Suppressor macrophage (primary cell): ENCODE measurements at regions not wholly inside any gene's neighbourhood (a gene's known extent, or its start where the extent isn't known, plus 50 kb on each side); places are given as distances from the start of the nearest gene placed in this dataset.

Experiments used
- DNase-seq, 4 experiments: peaks; one replicate each; pipeline ENCODE4 v3.0.0-alpha.2; 2020 to 2022

DNA sequence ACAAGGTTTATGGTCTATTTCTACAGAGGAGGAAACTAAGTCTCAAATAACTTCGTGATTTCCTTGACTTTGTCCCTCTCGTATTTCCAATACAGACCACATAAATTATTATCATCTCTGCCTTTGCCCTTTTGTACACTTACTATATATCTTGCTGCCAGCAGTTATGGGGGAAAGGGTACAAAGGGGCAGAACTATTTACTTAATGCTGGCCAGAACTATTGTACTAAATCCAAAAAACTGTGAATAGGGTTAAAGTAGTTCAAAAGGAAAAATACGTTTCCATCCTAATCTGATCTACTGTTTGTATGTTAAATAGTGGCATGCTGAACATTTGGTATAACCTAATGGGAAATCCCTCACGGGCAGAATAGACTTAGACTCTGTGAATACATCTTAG, 537.3 kb upstream of the SEMA6D start:
- DNase-seq, result no peak

- DNase-seq, result no peak
Observed at GRCh38 chr15:47182818-47183217, 534.5 kb upstream of the SEMA6D start.

- DNase-seq, result peak in 2 of 4 experiments; percentile 0 to 7
Observed at GRCh38 chr15:47184003-47184907, 533.0 kb upstream of the SEMA6D start.

GRCh38 chr15:47184908-47185801, 532.1 kb upstream of the SEMA6D start:
- no peak for DNase-seq

GRCh38 chr15:47186075-47186474, 531.2 kb upstream of the SEMA6D start:
- no peak for DNase-seq

GRCh38 chr15:47188758-47189507, 528.4 kb upstream of the SEMA6D start:
- DNase-seq, result no peak

- DNase-seq, result no peak
Observed at GRCh38 chr15:47194718-47195117, 522.6 kb upstream of the SEMA6D start.

GRCh38 chr15:47196048-47196447, 521.3 kb upstream of the SEMA6D start:
- DNase-seq, result peak; percentile 67 to 83 (median 82)

DNA sequence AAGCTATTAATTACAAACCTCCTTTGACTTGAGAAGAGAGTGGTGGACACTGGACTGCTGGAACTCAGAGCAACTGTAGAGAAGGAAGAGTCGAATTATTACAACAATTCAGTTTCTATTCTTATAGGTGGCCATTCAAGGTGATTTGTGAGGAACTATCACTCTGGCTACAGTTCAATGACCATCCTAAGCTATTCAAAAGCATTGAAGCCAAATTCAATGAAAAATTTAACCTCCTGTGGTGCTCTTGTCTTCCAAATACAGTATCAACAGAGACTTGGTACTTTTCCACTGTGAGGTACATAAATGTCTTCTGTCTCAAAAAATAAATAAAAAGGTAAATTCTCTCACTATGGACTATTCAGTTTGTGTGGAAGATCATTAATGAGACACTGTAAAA, 513.3 kb upstream of the SEMA6D start:
- no peak for DNase-seq

DNA sequence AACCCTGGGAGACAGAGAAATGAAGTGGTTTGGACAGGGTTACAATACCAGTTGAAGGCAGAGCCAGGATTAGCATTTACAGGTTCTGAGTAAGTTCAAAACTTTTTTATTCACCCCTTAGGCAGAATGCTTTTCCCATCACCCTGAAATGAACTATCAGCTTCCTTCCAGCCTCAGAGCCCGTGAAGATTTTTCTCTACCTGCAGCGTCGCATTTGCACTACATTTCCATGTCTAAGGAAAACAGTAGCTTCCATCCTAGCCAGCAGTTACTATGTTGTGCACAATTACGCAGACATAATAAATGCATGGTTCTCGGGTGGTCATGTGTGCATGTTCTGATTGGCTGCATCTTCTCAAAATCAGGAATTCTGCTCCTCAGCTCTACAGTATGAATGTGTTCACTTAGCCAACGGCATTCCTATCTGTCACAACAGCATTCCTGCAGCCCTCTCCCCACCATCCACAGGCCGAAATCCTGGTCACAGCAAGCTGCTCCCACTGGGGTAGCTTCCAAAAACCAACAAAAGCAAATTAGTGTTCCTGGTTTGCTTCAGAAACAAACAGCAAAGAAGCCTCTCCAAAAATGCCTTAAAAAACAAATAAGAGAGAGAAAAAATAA, 510.8 kb upstream of the SEMA6D start:
- DNase-seq, result no peak

DNA sequence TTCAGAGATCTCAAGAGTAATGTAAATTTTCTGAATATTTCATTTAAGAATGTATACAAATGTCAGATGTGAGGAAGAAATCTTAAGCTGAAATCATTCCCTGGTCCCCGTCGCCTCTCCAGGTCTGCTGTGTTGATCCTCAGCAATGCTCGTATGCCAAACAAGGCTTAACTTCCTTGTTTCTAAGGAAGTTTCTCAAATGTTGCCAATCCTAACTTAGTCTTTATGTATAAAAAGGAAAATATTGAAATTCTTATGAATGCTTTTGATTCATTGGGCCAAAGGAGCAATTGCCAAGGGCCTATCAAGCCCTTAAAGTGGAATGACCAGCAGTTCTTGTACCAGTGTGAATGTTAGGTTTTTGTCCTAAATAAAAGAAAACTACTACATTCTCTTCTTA, 507.7 kb upstream of the SEMA6D start:
- DNase-seq, result no peak

DNA sequence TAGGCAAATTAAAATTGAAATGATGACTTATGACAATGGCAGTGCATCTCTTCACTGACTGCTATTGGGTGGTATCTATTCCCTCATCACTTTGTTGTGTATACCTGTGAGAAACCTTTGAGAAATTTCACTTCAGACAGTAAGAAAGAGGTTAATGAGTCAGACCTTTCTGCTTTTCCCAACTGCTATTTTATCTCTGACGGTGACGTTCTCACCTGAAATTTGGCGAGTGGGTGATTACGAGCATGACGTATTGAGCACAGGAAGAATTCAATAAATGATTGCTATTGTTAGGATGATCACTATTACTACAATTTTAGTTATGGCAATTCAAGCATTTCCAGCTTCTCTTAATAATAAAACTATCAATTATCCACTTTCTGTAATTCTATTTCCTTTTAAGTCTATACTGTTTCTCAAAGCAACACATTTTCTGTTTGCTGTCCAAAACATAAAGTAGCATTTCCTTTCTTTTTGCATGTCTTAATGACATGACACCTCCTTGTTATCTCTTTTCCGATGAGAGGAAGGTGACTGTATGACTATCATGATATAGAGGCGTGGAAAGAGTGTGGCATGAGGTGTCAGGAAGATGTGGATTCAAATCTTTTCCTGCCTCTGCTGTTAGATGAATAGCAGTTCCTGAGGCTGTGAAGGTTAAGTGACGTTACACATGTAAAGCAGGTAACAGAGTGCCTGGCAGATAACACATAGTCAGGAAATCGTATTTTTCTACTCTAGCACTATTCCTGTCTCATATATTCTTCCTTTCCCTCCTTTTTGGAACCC, 504.9 kb upstream of the SEMA6D start:
- no peak for DNase-seq

GRCh38 chr15:47213883-47214282, 503.4 kb upstream of the SEMA6D start:
- no peak for DNase-seq

- no peak for DNase-seq
Observed at GRCh38 chr15:47218295-47218694, 499.0 kb upstream of the SEMA6D start.

DNA sequence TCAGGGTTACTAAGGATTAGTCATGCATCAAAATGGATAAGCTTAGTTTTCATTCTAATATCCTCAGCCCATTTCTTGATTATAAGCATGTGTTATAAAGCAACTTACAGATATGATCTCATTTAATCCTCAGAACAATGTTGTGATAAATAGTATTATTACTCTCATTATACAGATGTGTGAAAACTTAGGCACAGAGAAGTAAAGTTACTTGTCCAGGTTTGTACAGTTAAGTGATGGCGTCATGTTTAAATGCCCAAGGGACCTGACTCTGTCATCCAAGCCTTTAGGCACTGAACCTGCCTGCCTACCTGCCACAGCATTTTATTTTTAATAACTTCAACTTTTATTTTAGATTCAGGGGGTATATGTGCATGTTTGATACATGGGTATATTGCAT, 472.9 kb upstream of the SEMA6D start:
- DNase-seq, result no peak

DNA sequence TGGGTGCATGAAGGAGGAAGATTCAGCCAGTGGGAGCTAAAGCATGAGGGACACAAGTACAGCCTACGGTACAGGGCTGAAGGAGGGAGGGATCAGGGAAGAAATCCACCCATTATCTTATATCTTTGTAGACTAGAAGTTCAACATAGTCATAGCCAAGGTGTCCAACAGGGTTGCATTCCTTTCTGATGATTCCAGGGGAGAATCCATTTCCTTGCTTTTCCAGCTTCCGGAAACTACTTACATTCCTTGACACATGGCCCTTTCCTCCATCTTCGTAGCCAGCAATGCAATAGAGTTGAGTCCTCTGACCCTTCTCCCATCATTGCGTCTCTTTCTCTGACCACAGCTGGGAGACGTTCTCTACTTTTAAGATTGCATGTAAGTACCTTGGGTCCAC, 471.0 kb upstream of the SEMA6D start:
- no peak for DNase-seq

- DNase-seq, result no peak
Observed at GRCh38 chr15:47258521-47258920, 458.8 kb upstream of the SEMA6D start.

DNA sequence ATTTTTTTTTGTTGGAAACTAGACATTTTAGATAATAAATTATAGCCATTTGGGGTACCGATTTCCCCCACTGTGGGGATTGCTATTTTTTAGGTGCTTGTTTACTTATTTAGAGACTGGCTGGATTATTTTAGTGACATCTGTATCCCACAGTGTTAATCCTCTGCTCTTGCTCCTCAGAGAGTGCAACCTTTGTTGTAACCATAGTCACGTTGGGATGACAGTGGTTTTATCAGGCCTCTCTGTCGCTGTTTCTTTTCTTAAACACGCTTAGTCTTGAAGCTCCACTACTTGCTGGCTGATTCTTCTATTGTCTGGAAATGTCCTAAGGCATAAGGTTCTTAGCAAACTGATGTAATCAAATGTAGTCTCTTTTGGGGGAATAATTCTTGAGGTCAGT, 451.6 kb upstream of the SEMA6D start:
- no peak for DNase-seq

- no peak for DNase-seq
Observed at GRCh38 chr15:47266566-47266965, 450.7 kb upstream of the SEMA6D start.

- no peak for DNase-seq
Observed at GRCh38 chr15:47273864-47274263, 443.4 kb upstream of the SEMA6D start.

DNA sequence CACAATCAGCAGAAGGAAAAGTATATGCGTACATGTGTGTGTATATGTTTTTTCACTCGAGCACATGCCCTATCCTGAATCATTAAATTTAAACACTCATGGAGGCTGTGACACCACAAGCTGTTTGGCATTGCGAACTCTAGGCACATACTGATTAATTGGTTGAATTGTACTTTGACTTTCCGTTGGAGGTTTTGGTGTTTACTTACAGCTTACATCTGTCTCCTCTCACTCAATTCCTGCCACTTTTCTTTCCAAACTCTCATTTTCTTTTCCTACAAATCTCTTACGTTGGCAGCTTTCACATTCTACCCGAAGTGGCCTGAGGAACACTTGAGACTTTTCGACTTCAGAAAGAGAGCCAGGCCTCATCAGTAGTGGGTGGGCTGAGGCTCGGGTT, 434.1 kb upstream of the SEMA6D start:
- DNase-seq, result no peak

- no peak for DNase-seq
Observed at GRCh38 chr15:47288794-47289193, 428.5 kb upstream of the SEMA6D start.
